GM19397 (cell line): ENCODE measurements at regions not wholly inside any gene's neighbourhood (a gene's known extent, or its start where the extent isn't known, plus 50 kb on each side); places are given as distances from the start of the nearest gene placed in this dataset.
"Not testable (repeated sequence)": the region's sequence is repeated elsewhere in the genome, so short reads cannot be mapped to it uniquely, and the experiment has no call there.

ENCODE experiments used
- ATAC-seq: cut with Tn5 transposase; IDR thresholded peaks from one replicate; pipeline ENCODE4 v1.9.1; 2021; ENCODE audit warnings: mild to moderate bottlenecking, moderate library complexity; ENCODE audit not compliant: unreplicated experiment

- ATAC-seq = no peak
Observed at GRCh38 chr13:44052780-44053184, 173.1 kb downstream of the LACC1 start.

DNA sequence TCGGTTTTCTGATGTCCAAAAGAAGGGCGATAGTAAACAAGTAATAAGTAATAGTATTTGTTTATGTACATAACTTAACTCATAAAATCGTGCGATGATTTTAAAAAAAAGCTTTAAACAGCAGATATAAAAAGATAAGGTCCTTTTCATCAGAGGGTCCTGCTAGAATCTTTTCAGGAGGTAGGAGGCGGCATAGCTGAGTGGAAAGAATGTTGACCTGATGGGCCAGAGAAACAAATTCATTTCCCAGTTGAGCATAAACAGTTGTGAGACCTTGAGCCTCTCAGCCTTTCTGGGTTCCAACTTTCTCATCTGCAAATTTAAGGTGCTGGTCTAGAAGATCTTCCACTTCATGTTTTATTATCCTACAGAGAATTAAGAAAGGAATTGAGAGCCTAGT lies 173.5 kb downstream of the LACC1 start:
- ATAC-seq = no peak

DNA sequence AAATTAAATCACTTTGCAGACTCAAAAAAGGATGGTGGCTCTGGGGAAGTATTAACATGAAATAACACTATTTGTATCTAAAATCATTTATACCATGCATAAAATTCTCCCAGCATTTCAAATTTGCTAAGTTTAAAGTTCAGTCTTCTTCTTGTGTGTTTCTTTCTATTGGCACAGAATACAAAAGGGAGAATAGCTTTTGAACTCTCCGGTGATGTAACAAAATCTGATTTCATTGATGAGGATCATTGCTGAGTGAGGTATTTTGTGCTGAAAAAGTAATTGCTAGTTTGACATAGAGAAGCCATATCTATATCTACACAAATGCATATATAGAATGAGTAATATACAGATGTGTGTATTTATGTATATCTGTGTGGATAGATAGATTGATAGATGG lies 174.8 kb downstream of the LACC1 start:
- ATAC-seq = no peak

DNA sequence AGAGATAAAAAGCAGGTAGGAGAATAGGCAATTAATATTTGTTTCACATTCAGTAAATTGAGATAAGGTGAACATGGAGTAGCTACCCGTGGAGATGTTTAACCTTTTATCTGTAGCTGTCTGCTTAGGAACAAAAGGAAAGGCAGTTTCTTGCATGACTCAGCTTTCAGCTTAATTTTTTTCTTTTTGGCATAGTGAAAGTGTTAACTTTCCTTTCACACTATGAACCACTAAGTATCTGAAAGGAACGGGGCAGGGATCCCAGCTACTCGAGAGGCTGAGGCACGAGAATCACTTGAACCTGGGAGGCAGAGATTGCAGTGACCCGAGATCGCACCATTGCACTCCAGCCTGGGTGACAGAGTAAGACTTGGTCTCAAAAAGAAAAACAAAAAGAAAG lies 176.0 kb downstream of the LACC1 start:
- ATAC-seq = not testable (repeated sequence)

- no peak for ATAC-seq
Observed at GRCh38 chr13:44058067-44058466, 178.4 kb downstream of the LACC1 start.

GRCh38 chr13:44058624-44059215 lies 179.0 kb downstream of the LACC1 start:
- no peak for ATAC-seq

- no peak for ATAC-seq
Observed at GRCh38 chr13:44061876-44062275, 182.2 kb downstream of the LACC1 start.

DNA sequence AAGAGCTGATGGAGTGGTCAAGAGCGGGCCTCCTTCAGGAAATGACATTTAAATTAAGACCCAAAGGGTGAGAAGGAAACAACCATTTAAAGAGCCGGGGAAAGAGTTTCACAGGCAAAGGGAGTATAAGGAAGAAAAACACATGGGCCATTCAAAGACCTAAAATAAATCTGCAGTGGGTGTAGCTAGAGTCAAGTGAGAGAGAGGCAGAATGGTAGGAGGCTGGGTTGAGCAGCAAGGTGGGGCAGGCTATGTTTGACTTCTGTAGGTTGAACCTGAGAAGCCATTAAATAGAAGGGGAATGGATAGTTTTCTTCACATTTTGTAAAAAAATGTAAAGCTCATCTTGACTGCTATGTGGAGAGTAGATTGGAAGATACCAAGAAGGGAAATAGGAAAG lies 183.8 kb downstream of the LACC1 start:
- ATAC-seq = no peak

GRCh38 chr13:44063881-44064280 lies 184.2 kb downstream of the LACC1 start:
- ATAC-seq = no peak

DNA sequence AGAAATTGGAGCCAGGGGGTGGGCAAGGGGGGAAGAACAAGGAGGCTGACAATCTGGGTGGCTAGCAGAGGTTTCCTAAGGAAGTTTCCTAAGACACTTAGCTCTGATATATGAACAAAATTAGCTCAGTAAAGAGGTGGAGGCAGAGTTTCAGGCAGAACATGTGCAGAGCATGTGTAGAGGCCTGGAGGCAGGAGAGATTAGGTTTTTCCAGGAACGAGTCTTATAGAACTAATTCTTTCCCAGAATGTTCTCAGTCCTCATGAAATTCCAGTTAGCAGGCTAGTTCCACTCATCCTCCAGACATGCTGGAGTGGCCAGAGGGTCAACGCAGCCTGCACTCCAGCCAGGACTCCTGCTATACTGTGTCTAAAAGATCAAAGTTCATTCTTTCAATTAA lies 184.7 kb downstream of the LACC1 start:
- no peak for ATAC-seq

- ATAC-seq = no peak
Observed at GRCh38 chr13:44068169-44068568, 188.5 kb downstream of the LACC1 start.

DNA sequence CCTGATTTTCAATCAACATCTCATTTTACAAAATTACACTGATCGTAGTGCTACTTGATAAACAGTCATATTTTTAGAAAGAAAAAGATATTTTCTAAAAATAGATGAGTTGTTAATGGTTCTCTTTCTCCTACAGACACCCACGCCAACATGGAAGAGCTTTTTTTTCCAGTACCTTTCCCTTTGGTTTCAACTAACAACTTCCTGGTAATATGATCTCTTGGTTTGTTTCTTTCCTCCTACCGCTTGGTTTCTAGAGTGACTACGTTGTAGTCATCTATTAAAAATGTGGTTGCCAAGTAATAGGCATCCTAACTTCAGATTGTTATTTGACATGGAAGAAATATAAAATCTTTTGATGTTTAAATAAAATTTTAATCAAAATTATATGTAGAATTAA lies 189.0 kb downstream of the LACC1 start:
- no peak for ATAC-seq

GRCh38 chr13:44072536-44072935 lies 192.8 kb downstream of the LACC1 start:
- ATAC-seq = no peak

DNA sequence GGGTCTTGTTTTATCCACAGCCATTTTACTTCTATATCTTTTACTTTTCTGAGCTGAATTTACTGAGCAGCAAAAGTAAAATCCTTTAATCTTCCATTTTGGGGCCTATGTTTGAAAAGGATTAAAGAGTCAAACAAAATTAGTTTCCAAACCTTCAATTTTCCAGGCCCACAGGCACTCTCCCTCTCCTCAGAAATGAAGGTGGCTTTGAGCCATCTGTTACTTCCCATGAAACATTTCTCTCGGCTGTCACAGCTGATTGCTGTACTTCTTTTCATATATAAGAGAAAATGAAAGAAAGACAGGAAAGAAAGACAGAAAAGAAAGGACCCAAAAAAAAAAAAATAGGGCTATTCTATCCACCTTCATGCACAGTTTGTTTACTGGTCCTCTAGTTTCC lies 194.9 kb downstream of the LACC1 start:
- ATAC-seq = no peak

GRCh38 chr13:44075113-44075512 lies 195.4 kb downstream of the LACC1 start:
- ATAC-seq = no peak

- no peak for ATAC-seq
Observed at GRCh38 chr13:44078806-44079376, 199.2 kb downstream of the LACC1 start.

DNA sequence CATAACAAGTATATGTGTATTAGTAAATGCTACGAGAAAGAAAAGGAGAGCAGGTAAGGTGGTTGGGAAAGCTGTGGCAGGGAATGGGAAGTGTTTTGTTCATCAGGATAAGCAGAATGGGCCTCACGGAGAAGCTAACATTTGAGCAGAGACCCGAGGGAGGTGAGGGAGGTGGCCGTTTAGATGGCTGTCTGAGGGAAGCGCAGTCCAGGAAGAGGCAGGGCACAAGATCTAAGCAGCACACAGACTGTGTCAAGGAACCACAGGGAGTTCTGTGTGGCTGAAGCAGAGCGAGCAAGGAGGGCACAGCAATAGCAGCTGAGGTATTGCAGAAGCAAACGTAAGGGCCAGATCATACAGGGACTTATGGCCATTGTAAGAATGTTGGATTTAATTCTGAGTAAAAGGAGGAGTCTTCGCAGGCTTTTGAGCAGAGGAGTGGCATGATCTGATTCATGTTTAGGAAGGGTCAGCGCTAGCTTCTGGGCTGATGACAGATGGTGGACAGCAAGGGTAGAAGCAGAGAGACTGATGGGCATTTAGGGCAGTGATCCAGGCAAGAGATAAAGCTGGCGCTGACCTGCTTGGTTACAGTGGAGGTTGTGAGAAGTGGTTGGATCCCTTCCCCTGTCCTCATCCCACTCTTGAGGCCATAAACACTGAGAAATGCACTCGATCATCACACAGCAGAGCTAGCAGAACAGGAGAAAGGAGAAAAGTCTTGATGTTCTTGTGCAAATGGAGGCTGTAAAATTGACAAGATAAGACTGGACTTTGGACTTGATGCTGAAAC lies 199.9 kb downstream of the LACC1 start:
- no peak for ATAC-seq

DNA sequence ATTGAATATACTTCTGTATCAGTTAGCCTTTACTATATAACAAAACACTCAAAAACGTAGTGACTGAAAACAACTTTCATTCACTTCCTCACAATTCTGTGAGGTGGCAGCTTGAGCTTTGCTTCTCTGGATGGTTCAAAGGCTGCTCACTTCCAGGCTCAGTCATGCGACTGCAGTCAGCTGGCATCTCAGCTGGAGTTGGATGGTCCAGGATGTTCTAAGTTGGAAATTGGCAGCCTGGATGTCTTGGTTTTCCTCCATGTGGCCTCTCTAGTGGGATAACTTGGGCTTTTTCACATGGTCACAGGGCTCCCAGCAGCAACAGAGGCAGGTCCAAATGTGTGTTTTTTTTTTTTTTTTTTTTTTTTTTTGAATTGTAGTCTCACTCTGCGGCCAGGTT lies 204.4 kb downstream of the LACC1 start:
- ATAC-seq = no peak

DNA sequence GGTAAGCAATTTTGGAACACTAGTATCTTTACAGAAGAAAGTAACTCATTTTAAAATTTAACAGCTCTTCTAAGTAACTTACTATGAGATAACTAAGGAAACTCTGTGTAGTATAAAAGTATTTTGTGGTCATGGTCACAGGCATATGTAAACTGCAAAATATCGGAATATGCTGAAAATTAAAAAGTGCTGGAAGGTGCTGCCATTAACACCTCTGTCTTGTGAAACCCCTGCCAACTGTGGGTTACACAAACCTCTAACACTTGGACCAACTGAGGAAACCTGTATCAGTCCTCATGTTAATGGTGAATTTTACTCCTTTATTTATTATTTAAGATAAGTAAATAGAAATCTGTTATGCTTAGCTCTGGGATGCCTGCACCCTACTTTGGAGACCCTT lies 206.7 kb downstream of the LACC1 start:
- ATAC-seq = no peak

DNA sequence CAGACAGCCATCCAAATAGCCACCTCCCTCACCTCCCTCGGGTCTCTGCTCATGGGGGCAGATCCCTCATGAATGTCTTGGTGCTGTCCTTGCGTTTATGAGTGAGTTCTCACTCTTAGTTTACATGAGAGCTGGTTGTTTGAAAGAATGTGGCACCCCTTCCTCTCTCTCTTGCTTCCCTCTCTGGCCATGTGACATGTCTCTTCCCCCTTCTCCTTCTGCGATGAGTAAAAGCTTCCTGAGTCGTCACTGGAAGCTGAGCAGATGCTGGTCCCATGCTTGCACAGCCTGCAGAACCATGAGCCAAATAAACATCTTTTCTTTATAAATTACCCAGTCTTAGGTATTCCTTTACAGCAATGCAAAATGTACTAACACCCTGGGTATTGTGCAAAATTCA lies 208.7 kb downstream of the LACC1 start:
- ATAC-seq = no peak

- no peak for ATAC-seq
Observed at GRCh38 chr13:44088991-44089413, 209.3 kb downstream of the LACC1 start.

DNA sequence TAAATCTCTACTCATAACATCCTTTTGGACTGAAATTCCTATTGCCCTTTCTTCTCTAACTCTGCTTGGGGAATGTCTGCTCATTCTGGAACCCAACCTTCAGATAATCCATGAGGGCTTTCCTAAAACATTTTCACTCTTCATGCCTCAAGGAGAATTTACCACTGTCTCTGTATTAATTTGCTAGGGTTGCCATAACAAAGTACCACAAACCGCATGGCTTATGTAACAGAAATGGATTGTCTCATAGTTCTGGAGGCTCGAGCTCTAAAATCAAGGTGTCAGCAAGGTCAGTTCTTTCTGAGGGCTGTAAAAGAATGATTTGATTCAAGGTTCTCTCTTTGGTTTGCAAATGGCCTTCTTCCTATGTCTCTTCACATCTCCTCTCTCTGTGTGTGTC lies 209.7 kb downstream of the LACC1 start:
- ATAC-seq = no peak
